ENCODE measurements at regions not wholly inside any gene's neighbourhood (a gene's known extent, or its start where the extent isn't known, plus 50 kb on each side); places are given as distances from the start of the nearest gene placed in this dataset.

GRCh38 chr2:226132323-226133215 is 667.1 kb downstream of the IRS1 start:
- TF ChIP-seq CTCF (IDR thresholded peaks at IDR 0.05; ENCODE audit: insufficient read depth, low read length) (no peak), POLR2AphosphoS5 (IDR thresholded peaks at IDR 0.05; ENCODE audit: low read depth) (no peak), REST (IDR thresholded peaks at IDR 0.05; ENCODE audit: insufficient replicate concordance, low read depth) (no peak), GABPA (IDR thresholded peaks at IDR 0.05; ENCODE audit: low read depth) (no peak), SPI1 (IDR thresholded peaks at IDR 0.05; ENCODE audit: borderline replicate concordance, low read depth) (no peak)
